Hepatocyte (in vitro differentiated cells): ENCODE measurements at regions not wholly inside any gene's neighbourhood (a gene's known extent, or its start where the extent isn't known, plus 50 kb on each side); places are given as distances from the start of the nearest gene placed in this dataset.

Experiments
- EZH2 ChIP-seq: fragments of 200-600 bp; sonication (generic); IDR thresholded peaks from 2 replicates; pipeline ENCODE4 v1.6.1; 2016; ENCODE audit warnings: antibody characterized with exemption, mild to moderate bottlenecking, borderline replicate concordance
- EZH2phosphoT487 ChIP-seq: fragments of 200-600 bp; sonication (generic); IDR thresholded peaks from one replicate; pipeline ENCODE4 v1.6.1; 2018; ENCODE audit warnings: antibody characterized with exemption, mild to moderate bottlenecking, low read depth, moderate library complexity; ENCODE audit not compliant: unreplicated experiment, severe bottlenecking
- TF ChIP-seq, protein P1 (sequence below): fragments of 200-600 bp; sonication (generic); IDR thresholded peaks from 2 replicates; pipeline ENCODE4 v1.5.1; 2016; ENCODE audit warnings: antibody characterized with exemption, mild to moderate bottlenecking; ENCODE audit not compliant: poor library complexity

DNA sequence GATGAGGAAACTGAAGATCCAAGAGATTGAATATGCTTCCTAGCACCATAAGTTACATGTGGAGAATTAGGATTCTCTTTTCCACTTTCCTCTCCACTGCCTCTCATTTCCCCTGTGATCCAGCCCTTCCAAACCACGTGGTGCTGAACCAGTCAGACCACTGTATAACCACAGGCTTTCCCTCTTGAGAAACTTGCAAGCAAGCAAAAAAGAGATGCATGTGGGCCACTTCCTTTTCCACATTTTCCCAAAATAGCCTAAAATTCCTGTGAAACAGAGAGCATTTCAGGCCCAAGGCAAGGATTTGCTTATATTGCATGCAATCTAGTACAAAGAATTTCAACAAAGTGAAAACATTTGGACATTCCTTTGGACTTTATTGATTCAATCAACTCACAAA is 59.3 kb upstream of the KSR1 start:
- TF ChIP-seq, protein P1, sequence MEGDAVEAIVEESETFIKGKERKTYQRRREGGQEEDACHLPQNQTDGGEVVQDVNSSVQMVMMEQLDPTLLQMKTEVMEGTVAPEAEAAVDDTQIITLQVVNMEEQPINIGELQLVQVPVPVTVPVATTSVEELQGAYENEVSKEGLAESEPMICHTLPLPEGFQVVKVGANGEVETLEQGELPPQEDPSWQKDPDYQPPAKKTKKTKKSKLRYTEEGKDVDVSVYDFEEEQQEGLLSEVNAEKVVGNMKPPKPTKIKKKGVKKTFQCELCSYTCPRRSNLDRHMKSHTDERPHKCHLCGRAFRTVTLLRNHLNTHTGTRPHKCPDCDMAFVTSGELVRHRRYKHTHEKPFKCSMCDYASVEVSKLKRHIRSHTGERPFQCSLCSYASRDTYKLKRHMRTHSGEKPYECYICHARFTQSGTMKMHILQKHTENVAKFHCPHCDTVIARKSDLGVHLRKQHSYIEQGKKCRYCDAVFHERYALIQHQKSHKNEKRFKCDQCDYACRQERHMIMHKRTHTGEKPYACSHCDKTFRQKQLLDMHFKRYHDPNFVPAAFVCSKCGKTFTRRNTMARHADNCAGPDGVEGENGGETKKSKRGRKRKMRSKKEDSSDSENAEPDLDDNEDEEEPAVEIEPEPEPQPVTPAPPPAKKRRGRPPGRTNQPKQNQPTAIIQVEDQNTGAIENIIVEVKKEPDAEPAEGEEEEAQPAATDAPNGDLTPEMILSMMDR = no peak
- no peak for TF ChIP-seq EZH2phosphoT487
- TF ChIP-seq EZH2 = no peak
